Osteoblast (primary cell): ENCODE measurements at regions not wholly inside any gene's neighbourhood (a gene's known extent, or its start where the extent isn't known, plus 50 kb on each side); places are given as distances from the start of the nearest gene placed in this dataset.

Source experiments
- DNase-seq: peaks from one replicate; pipeline ENCODE4 v3.0.0; 2011; ENCODE audit warnings: low spot score, mixed read lengths; ENCODE audit not compliant: insufficient read length; ENCODE audit errors: missing footprints
- H2AFZ ChIP-seq: 2 replicates; pipeline ENCODE4 v1.6.0; 2011; ENCODE audit warnings: mild to moderate bottlenecking, low read length
- H3K27ac ChIP-seq: 2 replicates; pipeline ENCODE4 v1.5.1; 2011; ENCODE audit warnings: mild to moderate bottlenecking, low read depth, low read length, moderate library complexity
- H3K27me3 ChIP-seq: 2 replicates; pipeline ENCODE4 v1.6.0; 2012; ENCODE audit warnings: mild to moderate bottlenecking, control low read depth, inconsistent platforms, low read length, moderate library complexity; ENCODE audit not compliant: insufficient read depth
- H3K36me3 ChIP-seq: 2 replicates; pipeline ENCODE4 v1.5.1; 2011; ENCODE audit warnings: mild to moderate bottlenecking, low read length, control low read depth, moderate library complexity; ENCODE audit not compliant: insufficient read depth
- H3K4me1 ChIP-seq: 2 replicates; pipeline ENCODE4 v1.5.1; 2011; ENCODE audit warnings: mild to moderate bottlenecking, low read length, control low read depth, moderate library complexity; ENCODE audit not compliant: insufficient read depth
- H3K4me2 ChIP-seq: 2 replicates; pipeline ENCODE4 v1.6.0; 2011; ENCODE audit warnings: mild to moderate bottlenecking, low read length; ENCODE audit not compliant: insufficient read depth
- H3K4me3 ChIP-seq: fragments of 200-600 bp; sonication (generic); 3 replicates; pipeline ENCODE4 v1.5.1; 2012; ENCODE audit warnings: mild to moderate bottlenecking, low read length, inconsistent platforms; ENCODE audit not compliant: insufficient read depth
- H3K79me2 ChIP-seq: 2 replicates; pipeline ENCODE4 v1.6.0; 2012; ENCODE audit warnings: mild to moderate bottlenecking, low read length, control low read depth, inconsistent platforms; ENCODE audit not compliant: insufficient read depth
- H3K9me3 ChIP-seq: 2 replicates; pipeline ENCODE4 v1.5.1; 2011; ENCODE audit warnings: low read depth, low read length, control low read depth
- H4K20me1 ChIP-seq: 2 replicates; pipeline ENCODE4 v1.6.0; 2012; ENCODE audit warnings: mild to moderate bottlenecking, low read length, control low read depth; ENCODE audit not compliant: insufficient read depth
- TF ChIP-seq, protein P1 (sequence below): IDR thresholded peaks from 2 replicates; pipeline ENCODE4 v1.5.1; 2011; ENCODE audit warnings: mild to moderate bottlenecking, low read depth, low read length, moderate library complexity; ENCODE audit errors: extremely low read depth

- H3K27ac ChIP-seq: no peak overlapping the region
- TF ChIP-seq, protein P1, sequence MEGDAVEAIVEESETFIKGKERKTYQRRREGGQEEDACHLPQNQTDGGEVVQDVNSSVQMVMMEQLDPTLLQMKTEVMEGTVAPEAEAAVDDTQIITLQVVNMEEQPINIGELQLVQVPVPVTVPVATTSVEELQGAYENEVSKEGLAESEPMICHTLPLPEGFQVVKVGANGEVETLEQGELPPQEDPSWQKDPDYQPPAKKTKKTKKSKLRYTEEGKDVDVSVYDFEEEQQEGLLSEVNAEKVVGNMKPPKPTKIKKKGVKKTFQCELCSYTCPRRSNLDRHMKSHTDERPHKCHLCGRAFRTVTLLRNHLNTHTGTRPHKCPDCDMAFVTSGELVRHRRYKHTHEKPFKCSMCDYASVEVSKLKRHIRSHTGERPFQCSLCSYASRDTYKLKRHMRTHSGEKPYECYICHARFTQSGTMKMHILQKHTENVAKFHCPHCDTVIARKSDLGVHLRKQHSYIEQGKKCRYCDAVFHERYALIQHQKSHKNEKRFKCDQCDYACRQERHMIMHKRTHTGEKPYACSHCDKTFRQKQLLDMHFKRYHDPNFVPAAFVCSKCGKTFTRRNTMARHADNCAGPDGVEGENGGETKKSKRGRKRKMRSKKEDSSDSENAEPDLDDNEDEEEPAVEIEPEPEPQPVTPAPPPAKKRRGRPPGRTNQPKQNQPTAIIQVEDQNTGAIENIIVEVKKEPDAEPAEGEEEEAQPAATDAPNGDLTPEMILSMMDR: no peak
- H4K20me1 ChIP-seq: no peaks in the 10 kb centered on the region
- H3K9me3 ChIP-seq: no peaks in the 10 kb centered on the region
- no peak for DNase-seq
- H3K4me3 ChIP-seq: no peak overlapping the region
- no peak overlapping the region for H2AFZ ChIP-seq
- H3K4me2 ChIP-seq: no peak overlapping the region
- no peaks in the 10 kb centered on the region for H3K27me3 ChIP-seq
- peaks cover 26% of the 10 kb centered on the region for H3K4me1 ChIP-seq
- no peaks in the 10 kb centered on the region for H3K36me3 ChIP-seq
- no peaks in the 10 kb centered on the region for H3K79me2 ChIP-seq
These were observed 90.6 kb upstream of the ST6GAL2 start for GRCh38 chr2:106976548-106976947.

DNA sequence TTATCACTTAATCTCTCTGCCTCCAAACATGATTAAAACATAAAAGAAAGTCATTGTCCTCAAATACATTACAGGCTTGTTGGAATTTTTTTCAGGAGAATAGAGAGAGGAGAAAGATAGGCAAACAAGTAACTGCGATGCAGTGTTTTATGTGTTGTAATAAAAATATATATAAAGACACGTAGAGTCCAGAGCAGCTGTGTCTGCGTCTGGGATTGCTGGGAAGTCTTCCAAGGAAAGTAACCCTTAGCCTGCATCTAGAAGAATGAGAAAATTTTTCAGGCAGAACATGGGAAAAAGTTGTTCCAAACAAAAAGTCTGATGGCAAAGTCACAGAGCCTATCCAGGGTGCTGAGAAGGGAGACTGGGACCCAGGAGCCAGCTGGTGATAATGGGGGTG is 91.8 kb upstream of the ST6GAL2 start:
- peak overlapping the region; percentile 21 for H3K27ac ChIP-seq
- H3K27me3 ChIP-seq: no peaks in the 10 kb centered on the region
- H3K4me2 ChIP-seq: no peak overlapping the region
- no peaks in the 10 kb centered on the region for H3K9me3 ChIP-seq
- no peak overlapping the region for H2AFZ ChIP-seq
- peak; percentile 36 for DNase-seq
- no peak overlapping the region for H3K4me3 ChIP-seq
- no peaks in the 10 kb centered on the region for H3K79me2 ChIP-seq
- no peaks in the 10 kb centered on the region for H4K20me1 ChIP-seq
- TF ChIP-seq, protein P1: no peak
- H3K36me3 ChIP-seq: no peaks in the 10 kb centered on the region
- peaks cover 23% of the 10 kb centered on the region for H3K4me1 ChIP-seq

- DNase-seq: no peak
- Histone ChIP-seq H3K79me2 (no peaks in the 10 kb centered on the region), H3K36me3 (no peaks in the 10 kb centered on the region), H3K4me2 (no peak overlapping the region), H2AFZ (no peak overlapping the region), H3K9me3 (no peaks in the 10 kb centered on the region), H3K4me3 (no peak overlapping the region), H3K27me3 (no peaks in the 10 kb centered on the region), H3K27ac (no peak overlapping the region), H4K20me1 (no peaks in the 10 kb centered on the region), H3K4me1 (peaks cover 26% of the 10 kb centered on the region)
- TF ChIP-seq, protein P1: no peak
These were observed 92.7 kb upstream of the ST6GAL2 start for GRCh38 chr2:106978647-106979046.

DNA sequence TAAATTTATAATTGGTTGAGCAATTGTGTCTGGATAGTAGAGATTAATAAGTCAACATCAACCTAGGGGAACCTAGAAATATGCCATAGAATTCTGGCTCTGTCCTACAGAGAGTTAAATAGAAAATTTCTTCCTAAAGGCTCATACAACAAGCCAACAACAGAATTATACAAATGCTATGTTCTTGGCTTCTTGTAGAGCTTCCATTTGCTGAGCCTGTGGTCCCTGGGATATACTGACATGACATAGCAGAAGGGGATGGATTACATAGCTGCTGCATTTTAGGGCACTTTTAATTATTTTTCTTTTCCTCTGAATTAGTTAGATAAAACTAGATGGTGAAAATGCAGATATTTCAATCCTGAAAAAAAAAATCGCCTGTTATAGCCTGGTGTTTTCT is 95.5 kb upstream of the ST6GAL2 start:
- Histone ChIP-seq H3K27ac (peak overlapping the region; percentile 7), H3K79me2 (no peaks in the 10 kb centered on the region), H2AFZ (no peak overlapping the region), H3K4me1 (peaks cover 29% of the 10 kb centered on the region), H3K27me3 (peaks cover 3% of the 10 kb centered on the region), H3K4me3 (no peak overlapping the region), H3K9me3 (no peaks in the 10 kb centered on the region), H3K36me3 (no peaks in the 10 kb centered on the region), H4K20me1 (no peaks in the 10 kb centered on the region), H3K4me2 (no peak overlapping the region)
- TF ChIP-seq, protein P1: no peak
- DNase-seq: no peak
